Activated naive CD4-positive, alpha-beta T cell treated with anti-CD3 and anti-CD28 coated beads, Interleukin-2, amount 50 U/mL, for 24 hours (primary cell): ENCODE measurements at regions not wholly inside any gene's neighbourhood (a gene's known extent, or its start where the extent isn't known, plus 50 kb on each side); places are given as distances from the start of the nearest gene placed in this dataset.

Source experiments
- H3K27ac Mint-ChIP-seq: one replicate; pipeline ENCODE4 v1.8.0; 2021; ENCODE audit warnings: mild to moderate bottlenecking, mixed read lengths
- H3K27me3 Mint-ChIP-seq: one replicate; pipeline ENCODE4 v1.8.0; 2021; ENCODE audit warnings: mixed read lengths
- H3K36me3 Mint-ChIP-seq: one replicate; pipeline ENCODE4 v1.8.0; 2021; ENCODE audit warnings: mixed read lengths
- H3K4me1 Mint-ChIP-seq: one replicate; pipeline ENCODE4 v1.8.0; 2021; ENCODE audit warnings: mixed read lengths
- H3K4me3 Mint-ChIP-seq: one replicate; pipeline ENCODE4 v1.8.0; 2021; ENCODE audit warnings: mild to moderate bottlenecking, mixed read lengths
- H3K9me3 Mint-ChIP-seq: one replicate; pipeline ENCODE4 v1.8.0; 2021; ENCODE audit warnings: mixed read lengths

DNA sequence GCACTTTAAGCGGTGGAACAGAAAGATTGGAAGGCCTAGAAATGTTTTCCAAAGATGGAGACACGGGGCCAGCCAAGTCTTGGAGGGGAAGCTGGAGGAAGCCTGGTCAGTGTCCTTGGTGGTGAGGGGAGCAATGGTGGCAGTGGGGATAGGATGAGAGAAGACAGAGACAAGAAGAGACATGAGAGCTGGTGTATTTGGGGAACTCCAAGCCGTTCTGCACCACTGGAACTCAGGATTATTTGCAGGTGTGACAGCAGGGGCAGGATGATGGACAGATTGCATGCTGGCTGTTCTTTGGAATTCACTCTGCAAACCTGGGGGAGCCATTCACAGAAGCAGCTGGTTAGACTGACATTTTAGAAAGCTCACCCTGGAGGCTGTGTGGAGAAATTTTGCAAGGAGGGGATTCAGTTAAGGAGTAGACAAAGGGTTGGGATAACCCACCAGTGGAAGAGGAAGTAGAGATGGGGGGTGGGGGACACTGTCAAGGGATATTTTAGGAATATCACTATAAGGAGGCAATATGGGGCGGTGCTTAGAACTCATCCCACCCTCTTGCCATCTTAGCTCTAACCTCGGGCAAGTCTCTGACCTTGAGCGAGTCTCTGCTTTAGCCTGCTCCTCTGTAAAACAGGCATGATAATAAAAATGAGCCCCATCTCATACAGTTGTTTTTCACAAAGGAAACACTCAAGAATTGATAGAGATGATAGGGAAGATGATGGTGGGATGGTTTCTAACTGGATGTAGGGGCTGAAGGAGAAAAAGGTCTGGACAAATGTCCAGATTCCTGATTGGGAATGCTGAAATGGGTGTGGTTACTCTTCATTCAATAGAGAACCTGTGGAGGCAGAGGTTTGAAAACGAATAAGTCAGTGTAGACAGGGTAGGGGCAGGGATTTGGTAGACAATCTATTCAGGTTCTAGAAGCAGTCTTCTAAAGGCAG is 175.8 kb downstream of the MYCN start:
- H3K9me3 Mint-ChIP-seq: no peaks in the 10 kb centered on the region
- H3K27ac Mint-ChIP-seq: no peak overlapping the region
- H3K4me3 Mint-ChIP-seq: no peak overlapping the region
- no peaks in the 10 kb centered on the region for H3K4me1 Mint-ChIP-seq
- no peaks in the 10 kb centered on the region for H3K36me3 Mint-ChIP-seq
- H3K27me3 Mint-ChIP-seq: no peaks in the 10 kb centered on the region

DNA sequence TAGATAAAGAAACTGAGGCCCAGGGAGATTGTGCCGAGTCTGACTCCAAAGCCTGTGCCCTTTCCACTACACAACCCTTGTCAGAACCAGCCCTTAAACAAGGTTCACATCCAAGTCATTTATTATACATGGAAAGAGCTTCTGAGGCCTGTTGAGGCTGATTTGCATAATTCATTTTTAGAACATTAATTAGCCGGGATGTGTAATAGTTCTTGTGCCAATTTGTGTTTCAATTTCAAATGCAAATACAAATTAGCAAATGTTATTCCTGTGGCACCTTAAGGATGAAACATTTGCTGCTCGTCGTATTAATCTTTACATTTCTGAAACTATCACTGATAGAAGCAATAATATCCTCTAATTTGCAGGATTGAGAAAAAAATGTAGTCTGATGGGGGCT is 174.9 kb downstream of the MYCN start:
- Mint-ChIP-seq H3K4me3 (no peak overlapping the region), H3K4me1 (no peaks in the 10 kb centered on the region), H3K9me3 (no peaks in the 10 kb centered on the region), H3K36me3 (no peaks in the 10 kb centered on the region), H3K27ac (no peak overlapping the region), H3K27me3 (no peaks in the 10 kb centered on the region)

DNA sequence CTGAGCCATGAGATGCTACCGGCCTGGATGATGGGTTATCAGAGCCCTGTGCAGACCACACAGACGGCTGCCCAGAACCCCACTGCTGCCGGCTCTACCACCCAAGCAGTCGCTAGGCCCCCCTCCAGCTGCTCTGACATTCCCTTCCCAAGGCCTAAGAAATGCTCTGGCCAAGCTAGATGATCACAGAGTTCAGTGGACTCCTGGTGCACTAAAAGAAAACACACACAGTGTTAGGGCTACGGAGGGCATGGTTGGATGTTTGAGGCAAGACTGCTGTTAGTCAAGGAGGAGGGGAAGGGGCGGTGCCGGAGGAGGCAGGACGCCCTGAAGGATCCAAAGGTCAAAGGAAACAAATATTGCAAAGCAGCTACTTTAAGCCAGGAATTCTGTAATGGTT is 174.5 kb downstream of the MYCN start:
- Mint-ChIP-seq H3K27ac (no peak overlapping the region), H3K27me3 (no peaks in the 10 kb centered on the region), H3K4me3 (no peak overlapping the region), H3K4me1 (no peaks in the 10 kb centered on the region), H3K36me3 (no peaks in the 10 kb centered on the region), H3K9me3 (no peaks in the 10 kb centered on the region)

DNA sequence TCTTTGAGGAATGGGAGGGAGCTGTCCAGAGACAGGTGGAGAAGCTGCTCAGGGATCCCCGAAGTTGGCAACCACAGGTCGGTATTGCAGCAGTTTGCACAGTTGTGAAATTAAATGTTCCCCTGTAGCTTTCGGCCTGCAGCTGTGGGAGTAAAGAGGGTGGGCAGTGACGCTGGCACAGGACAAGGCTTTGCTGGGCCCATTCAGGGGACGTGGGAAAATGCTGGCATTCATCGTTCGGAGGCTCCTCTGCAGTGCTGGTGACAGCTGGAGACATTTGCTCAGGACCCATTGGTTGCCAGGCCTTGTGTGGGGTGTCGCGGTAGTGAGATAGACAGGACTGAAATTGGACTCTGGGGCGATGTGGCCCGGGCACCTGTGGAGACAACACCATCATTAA is 173.7 kb downstream of the MYCN start:
- no peaks in the 10 kb centered on the region for H3K9me3 Mint-ChIP-seq
- H3K4me3 Mint-ChIP-seq: no peak overlapping the region
- no peaks in the 10 kb centered on the region for H3K36me3 Mint-ChIP-seq
- no peak overlapping the region for H3K27ac Mint-ChIP-seq
- H3K4me1 Mint-ChIP-seq: no peaks in the 10 kb centered on the region
- no peaks in the 10 kb centered on the region for H3K27me3 Mint-ChIP-seq

DNA sequence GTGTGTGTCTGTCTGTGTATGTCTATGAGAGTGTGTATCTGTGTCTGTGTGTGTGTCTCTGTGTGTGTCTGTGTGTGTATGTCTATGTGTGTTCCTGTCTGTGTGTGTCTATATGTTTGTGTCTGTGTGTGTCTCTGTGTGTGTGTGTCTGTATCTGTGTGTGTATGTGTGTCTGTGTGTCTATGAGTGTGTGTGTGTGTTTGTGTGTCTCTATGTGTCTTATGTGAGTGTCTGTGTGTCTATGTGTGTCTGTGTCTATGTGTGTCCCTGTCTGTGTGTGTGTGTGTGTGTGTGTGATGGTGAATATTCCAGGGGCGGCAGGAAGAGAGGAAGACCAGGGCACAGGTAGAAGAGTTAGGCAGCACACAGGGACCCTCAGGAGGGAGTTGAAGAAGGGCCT is 173.2 kb downstream of the MYCN start:
- Mint-ChIP-seq H3K27me3 (no peaks in the 10 kb centered on the region), H3K9me3 (no peaks in the 10 kb centered on the region), H3K4me3 (no peak overlapping the region), H3K27ac (no peak overlapping the region), H3K36me3 (no peaks in the 10 kb centered on the region), H3K4me1 (no peaks in the 10 kb centered on the region)

DNA sequence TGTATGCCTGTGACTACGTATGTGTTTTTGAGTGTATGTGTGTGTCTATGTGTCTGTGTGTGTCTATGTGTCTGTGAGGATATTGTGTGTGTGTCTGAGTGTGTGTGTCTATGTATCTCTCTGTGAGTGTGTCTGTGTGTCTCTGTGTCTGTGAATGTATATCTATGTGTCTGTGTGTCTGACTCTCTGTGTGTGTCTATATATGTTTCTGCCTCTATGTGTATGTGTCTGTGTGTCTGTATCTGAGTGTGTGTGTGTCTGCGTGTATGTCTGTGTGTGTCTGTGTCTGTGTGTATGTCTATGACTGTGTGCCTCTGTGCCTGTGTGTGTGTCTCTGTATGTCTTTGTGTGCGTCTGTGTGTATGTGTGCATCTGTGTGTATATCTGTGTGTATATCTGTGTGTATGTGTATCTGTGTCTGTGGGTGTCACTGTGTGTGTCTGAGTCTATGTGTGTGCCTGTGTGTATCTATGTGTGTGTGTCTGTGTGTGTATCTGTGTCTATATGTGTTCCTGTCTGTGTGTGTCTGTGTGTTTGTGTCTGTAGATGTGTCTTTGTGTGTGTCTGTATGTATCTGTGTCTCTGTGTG is 172.7 kb downstream of the MYCN start:
- Mint-ChIP-seq H3K36me3 (no peaks in the 10 kb centered on the region), H3K27ac (no peak overlapping the region), H3K4me1 (no peaks in the 10 kb centered on the region), H3K27me3 (no peaks in the 10 kb centered on the region), H3K4me3 (no peak overlapping the region), H3K9me3 (no peaks in the 10 kb centered on the region)

DNA sequence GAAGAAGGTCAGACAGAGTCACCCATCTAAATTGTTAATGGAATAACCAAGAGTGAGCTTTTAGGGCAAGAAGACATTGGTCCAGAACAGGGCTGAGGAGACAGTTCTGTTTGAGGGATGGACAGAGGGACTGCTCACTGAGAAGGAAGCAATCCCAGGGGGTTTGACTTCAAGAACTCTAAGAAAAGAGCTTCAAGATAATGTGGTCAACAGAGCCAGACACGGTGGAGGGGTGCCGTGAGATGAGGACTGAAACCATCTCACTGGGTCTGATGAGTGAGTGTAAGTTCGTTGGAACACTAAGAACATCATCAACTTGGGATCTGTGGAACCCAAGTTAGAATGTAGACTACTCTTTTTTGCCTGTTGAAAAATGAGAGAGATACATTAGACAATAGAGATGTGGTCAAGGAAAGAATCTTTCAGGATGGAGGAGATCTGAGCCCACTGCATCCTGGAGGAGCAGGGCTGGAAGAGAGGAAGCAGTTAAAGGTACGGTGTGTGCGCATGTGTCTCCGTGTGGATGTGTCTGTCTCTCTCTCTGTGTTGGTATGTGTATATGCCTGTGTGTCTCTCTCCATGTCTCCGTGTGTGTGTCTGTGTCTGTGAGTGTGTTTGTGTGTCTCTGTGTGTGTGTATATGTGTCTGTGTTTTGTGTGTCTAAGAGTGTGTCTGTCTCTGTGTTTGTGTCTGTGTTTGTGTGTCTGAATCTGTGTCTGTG is 172.1 kb downstream of the MYCN start:
- Mint-ChIP-seq H3K27ac (no peak overlapping the region), H3K36me3 (no peaks in the 10 kb centered on the region), H3K4me3 (no peak overlapping the region)

DNA sequence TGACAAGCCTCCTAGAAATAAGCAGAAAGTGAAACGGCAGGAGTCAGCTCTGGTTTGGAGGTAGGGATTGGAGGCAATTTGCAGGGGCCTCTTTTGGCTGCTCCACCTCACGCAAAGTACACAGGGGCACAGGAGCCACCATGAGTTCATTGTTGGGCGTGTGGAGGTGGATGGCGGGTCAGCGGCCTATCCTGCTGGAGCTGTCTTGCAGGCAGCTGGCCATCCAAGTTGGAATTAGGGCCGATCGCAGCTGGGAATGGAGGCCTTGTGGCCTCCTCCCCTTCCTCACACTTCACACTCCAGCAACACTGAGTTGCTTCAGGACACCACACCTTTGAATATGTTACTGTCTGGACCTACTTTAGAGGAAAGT is 171.5 kb downstream of the MYCN start:
- no peak overlapping the region for H3K27ac Mint-ChIP-seq
- no peaks in the 10 kb centered on the region for H3K36me3 Mint-ChIP-seq
- no peak overlapping the region for H3K4me3 Mint-ChIP-seq
- no peaks in the 10 kb centered on the region for H3K27me3 Mint-ChIP-seq
- no peaks in the 10 kb centered on the region for H3K4me1 Mint-ChIP-seq
- H3K9me3 Mint-ChIP-seq: no peaks in the 10 kb centered on the region

More for the DNA sequence above, 172.1 kb downstream of the MYCN start:
- Mint-ChIP-seq H3K9me3 (no peaks in the 10 kb centered on the region), H3K4me1 (no peaks in the 10 kb centered on the region), H3K27me3 (no peaks in the 10 kb centered on the region)

DNA sequence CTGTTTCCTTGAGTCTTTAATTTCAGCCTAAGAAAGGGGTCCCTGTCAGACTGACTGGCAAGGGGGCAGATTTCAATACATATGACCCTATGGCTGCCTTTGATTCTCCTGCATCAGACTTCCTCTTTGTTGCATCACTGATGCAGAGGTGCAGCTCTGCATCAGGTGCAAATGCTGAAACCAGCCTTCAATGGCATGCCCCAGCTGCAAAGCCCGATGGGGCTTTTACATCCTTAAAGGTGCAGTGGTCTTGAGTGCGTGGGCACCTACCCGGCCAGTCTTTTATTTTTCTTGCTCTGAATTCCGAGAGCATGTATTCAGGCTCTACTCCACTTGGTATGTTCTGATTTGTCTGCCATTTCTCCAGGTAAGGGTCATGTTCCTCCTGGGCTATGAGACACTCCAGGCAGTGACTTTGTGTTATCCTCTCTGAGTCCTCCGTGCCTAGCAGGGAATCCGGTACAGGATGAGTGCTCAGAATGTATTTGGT is 169.5 kb downstream of the MYCN start:
- H3K9me3 Mint-ChIP-seq: no peaks in the 10 kb centered on the region
- no peak overlapping the region for H3K27ac Mint-ChIP-seq
- no peak overlapping the region for H3K4me3 Mint-ChIP-seq
- H3K36me3 Mint-ChIP-seq: no peaks in the 10 kb centered on the region
- no peaks in the 10 kb centered on the region for H3K27me3 Mint-ChIP-seq
- no peaks in the 10 kb centered on the region for H3K4me1 Mint-ChIP-seq

DNA sequence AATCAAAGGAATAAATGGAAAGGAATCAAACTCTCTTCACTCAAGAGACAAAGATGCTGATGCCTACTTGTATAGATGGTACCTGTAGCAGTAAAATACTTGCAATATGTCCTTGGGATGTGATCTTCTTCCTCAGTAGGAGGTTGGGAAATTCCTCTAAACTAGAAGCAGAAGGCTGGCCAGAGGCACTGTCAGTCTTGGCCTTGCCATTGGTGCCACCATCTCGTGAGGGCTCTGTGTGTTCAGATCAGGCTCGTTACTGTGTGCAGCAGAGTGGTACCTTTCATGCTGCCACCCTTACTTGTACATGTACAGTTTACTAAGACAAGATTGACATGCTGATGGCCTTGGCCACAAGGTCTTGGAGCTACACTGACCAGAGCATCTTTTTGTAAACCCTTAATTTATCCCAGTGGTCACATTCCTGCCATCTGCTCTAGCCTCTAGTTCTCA is 169.0 kb downstream of the MYCN start:
- Mint-ChIP-seq H3K36me3 (no peaks in the 10 kb centered on the region), H3K4me3 (no peak overlapping the region), H3K9me3 (no peaks in the 10 kb centered on the region), H3K27ac (no peak overlapping the region), H3K27me3 (no peaks in the 10 kb centered on the region), H3K4me1 (no peaks in the 10 kb centered on the region)

DNA sequence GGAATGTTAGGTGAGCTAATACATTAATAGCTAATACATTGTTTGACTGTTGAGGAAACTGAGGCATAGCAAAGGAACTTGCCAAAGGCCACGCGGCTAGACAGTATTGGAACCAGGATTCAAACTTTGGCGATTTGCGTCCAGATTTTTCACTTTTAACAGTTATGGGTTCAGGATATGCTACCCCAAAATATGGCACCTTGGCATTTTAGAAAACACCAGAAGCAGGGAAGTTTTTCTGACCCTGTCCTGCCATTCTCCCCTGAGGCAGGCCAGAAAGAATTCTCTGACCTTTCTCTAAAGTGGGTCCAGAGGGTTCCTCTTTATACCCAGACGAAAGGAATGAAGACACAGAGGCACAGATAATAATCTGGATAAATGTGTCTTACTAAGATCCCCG is 166.9 kb downstream of the MYCN start:
- Mint-ChIP-seq H3K27ac (no peak overlapping the region), H3K9me3 (no peaks in the 10 kb centered on the region), H3K4me1 (no peaks in the 10 kb centered on the region), H3K36me3 (no peaks in the 10 kb centered on the region), H3K4me3 (no peak overlapping the region), H3K27me3 (no peaks in the 10 kb centered on the region)

DNA sequence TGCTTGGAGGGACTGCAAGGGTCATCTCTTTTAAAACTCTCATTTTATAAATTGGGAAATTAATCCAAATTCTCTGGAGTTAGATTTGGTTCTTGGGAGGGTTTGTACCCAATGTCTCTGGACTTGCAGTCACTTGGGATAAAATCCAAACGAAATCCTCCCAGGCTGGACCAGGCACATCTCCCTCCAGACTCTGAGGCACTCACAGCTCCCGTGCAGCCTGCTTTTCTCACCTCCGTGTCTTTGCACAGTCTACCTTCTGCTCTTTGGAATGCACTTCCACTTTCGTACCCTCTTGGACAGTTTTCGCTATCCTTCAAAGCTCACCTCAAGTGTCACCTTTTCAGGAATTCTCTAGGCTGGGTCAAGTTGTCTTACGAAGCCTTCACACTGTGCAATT is 166.3 kb downstream of the MYCN start:
- Mint-ChIP-seq H3K4me1 (no peaks in the 10 kb centered on the region), H3K4me3 (no peak overlapping the region), H3K9me3 (no peaks in the 10 kb centered on the region), H3K36me3 (no peaks in the 10 kb centered on the region), H3K27ac (no peak overlapping the region), H3K27me3 (no peaks in the 10 kb centered on the region)

DNA sequence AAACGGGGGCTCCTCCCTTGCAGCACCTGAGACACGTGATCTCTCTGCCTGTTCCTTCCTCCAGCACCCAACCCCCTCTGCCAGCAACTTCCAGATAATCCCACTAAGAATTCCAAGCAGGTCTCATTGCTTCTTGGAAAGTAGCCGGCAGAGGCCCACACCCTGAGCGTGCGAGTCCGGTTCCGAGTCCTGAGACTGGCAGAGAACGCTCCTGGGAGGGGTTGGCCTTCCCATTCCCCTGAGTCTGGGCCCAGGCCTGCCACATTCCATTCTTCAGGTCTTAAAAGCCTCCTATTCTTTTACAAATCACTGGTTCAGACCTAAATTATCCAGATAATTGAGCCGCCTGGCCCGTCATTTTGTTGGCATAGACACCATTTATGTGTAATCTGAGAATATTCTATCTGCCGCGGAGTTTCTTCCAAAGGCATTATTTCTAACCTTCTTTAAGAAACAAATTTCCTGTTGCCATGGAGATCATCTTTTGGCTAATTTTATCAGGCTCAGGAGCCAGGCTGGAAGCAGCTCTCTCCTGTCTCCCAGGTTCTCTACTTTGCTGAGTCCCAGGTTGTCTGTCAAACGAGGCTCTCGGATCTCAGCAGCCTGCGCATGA is 165.4 kb downstream of the MYCN start:
- H3K4me3 Mint-ChIP-seq: no peak overlapping the region
- no peaks in the 10 kb centered on the region for H3K36me3 Mint-ChIP-seq
- no peaks in the 10 kb centered on the region for H3K9me3 Mint-ChIP-seq
- no peaks in the 10 kb centered on the region for H3K27me3 Mint-ChIP-seq
- no peak overlapping the region for H3K27ac Mint-ChIP-seq
- no peaks in the 10 kb centered on the region for H3K4me1 Mint-ChIP-seq

DNA sequence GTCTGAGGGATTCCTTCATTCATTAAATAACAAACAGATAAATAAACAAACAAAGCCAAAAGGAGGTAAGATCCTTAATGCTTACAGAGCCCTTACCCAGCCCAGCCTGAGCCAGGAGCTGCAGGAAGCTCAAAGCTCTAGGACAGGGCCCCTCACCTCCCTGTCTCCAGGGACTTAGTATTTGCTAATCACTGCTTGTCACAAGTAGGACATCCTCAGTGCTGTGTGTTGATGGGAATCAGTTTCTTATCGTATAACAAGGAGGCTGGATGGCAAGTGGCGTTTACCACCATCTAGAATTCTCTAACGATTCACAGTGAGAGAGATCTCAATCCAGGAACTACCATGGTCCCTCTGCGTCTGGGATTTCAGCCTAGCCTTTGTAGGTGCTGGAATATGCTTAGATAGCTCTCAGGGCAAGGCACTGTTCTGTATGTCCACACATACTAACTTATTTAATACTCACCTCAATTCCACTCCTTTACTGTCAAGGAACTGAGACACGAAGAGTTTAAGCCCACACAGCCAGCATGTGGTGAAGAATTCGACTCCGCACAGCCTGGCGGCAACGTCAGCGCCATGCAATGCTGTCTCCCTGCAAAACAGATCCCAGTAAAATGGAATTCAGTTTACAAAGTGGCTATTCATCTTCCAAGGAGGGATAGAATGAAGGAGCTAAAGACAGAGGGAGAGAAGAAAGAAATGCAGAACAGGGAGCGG is 164.8 kb downstream of the MYCN start:
- Mint-ChIP-seq H3K36me3 (no peaks in the 10 kb centered on the region), H3K27me3 (no peaks in the 10 kb centered on the region), H3K27ac (no peak overlapping the region), H3K4me3 (no peak overlapping the region), H3K9me3 (no peaks in the 10 kb centered on the region), H3K4me1 (no peaks in the 10 kb centered on the region)

DNA sequence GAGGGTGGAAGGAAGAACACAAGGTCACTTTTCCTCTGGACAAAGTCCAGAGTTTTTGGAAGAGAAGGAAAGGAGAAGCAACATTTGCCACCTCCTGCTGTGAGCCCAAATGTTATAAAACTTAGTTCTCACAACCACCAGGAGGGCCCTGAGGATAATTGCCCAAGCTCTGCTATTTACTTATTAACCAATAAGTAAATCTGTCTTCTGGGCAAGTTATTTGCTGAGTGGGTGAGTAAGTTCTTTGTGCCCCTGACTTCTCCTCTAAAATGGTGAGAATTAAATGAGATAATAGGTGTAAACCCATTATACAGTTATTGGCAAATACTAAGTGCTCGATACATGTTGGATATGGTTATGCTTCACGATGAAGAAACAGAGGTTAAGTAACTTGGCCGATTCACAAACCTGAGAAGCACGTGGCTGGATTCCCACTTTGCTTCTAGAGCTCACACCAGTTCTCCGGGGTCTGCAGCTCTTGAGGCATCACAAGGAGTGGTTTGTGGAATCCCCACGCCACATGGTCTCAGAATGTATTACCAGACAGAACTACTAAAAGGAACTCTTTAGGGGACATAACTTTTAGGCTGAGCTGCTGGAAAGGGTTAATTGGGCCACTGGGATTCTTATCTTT is 164.1 kb downstream of the MYCN start:
- Mint-ChIP-seq H3K4me3 (no peak overlapping the region), H3K27me3 (no peaks in the 10 kb centered on the region), H3K27ac (no peak overlapping the region), H3K4me1 (no peaks in the 10 kb centered on the region), H3K9me3 (no peaks in the 10 kb centered on the region), H3K36me3 (no peaks in the 10 kb centered on the region)
